ENCODE measurements at regions not wholly inside any gene's neighbourhood (a gene's known extent, or its start where the extent isn't known, plus 50 kb on each side); places are given as distances from the start of the nearest gene placed in this dataset.

DNA sequence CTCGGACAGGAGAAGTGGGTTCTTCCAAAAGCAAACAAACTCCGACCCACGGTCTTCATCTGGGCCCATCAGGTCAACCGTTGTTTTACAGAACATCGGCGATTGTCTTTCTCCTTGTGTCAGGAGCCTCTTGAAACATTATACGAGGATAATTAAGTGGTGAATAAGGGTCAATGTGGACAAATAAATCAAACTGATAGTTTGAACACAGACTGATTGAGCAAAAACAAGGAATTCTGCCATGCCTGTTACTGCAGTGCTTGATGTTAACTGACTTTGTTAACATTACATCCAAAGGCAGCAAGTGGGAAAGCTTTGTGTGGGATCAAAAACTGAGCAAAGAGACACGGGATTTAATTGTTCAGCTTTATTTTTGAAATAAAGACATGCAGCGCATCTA, 101.1 kb upstream of the IFNGR1 start:
- TF ChIP-seq, protein P1, sequence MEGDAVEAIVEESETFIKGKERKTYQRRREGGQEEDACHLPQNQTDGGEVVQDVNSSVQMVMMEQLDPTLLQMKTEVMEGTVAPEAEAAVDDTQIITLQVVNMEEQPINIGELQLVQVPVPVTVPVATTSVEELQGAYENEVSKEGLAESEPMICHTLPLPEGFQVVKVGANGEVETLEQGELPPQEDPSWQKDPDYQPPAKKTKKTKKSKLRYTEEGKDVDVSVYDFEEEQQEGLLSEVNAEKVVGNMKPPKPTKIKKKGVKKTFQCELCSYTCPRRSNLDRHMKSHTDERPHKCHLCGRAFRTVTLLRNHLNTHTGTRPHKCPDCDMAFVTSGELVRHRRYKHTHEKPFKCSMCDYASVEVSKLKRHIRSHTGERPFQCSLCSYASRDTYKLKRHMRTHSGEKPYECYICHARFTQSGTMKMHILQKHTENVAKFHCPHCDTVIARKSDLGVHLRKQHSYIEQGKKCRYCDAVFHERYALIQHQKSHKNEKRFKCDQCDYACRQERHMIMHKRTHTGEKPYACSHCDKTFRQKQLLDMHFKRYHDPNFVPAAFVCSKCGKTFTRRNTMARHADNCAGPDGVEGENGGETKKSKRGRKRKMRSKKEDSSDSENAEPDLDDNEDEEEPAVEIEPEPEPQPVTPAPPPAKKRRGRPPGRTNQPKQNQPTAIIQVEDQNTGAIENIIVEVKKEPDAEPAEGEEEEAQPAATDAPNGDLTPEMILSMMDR (conservative IDR thresholded peaks at IDR 0.05): no peak
- no peak for TF ChIP-seq EZH2 (IDR thresholded peaks at IDR 0.05; ENCODE audit: low read depth)
